GM12801 (cell line): ENCODE measurements at regions not wholly inside any gene's neighbourhood (a gene's known extent, or its start where the extent isn't known, plus 50 kb on each side); places are given as distances from the start of the nearest gene placed in this dataset.

Source experiments
- TF ChIP-seq, protein P1 (sequence below): IDR thresholded peaks from one replicate; pipeline ENCODE4 v1.5.1; 2011; ENCODE audit warnings: control low read depth; ENCODE audit not compliant: insufficient read length; ENCODE audit errors: extremely low read depth

DNA sequence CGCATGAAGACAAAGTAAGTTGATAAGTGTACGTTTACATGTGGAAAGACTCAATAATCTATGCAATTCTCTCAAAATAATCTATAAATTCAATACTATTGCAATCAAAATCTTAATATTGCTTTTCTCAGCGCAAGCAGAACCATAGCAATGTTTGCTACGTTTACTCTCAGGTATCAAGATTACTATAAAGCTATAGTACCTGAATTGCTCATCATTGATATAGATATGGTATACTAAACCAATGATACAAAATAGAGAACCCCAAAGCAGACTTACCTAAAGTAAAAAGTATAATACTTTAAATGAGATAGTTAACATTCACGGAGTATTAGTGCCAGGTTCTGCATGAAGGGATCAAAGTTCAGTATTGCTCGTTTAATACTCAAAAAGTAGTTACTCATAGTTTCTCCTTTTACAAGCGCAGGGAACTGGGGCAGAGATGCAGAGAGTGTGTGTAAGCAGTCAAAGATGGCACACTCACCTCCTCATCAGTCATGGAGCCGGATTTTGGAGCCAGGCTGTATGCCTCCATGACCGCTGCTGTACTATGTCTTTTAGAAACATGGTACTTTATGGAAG lies 391.0 kb upstream of the ID2 start:
- TF ChIP-seq, protein P1, sequence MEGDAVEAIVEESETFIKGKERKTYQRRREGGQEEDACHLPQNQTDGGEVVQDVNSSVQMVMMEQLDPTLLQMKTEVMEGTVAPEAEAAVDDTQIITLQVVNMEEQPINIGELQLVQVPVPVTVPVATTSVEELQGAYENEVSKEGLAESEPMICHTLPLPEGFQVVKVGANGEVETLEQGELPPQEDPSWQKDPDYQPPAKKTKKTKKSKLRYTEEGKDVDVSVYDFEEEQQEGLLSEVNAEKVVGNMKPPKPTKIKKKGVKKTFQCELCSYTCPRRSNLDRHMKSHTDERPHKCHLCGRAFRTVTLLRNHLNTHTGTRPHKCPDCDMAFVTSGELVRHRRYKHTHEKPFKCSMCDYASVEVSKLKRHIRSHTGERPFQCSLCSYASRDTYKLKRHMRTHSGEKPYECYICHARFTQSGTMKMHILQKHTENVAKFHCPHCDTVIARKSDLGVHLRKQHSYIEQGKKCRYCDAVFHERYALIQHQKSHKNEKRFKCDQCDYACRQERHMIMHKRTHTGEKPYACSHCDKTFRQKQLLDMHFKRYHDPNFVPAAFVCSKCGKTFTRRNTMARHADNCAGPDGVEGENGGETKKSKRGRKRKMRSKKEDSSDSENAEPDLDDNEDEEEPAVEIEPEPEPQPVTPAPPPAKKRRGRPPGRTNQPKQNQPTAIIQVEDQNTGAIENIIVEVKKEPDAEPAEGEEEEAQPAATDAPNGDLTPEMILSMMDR = no peak

DNA sequence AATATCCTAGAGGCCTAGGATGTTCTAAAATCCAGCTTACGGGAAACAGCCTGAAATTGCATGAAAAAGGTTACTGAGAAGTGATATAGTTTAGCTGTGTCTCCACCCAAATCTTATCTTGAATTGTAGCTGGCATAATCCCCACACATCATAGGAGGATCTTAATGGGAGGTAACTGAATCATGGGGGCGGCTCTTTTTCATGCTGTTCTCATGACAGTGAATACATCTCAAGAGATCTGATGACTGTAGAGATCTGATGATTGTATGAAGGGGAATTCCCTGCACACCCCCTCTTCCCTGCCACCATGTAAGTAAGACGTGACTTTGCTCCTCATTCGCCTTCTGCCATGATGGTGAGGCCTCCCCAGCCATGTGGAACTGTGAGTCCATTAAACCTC lies 385.6 kb upstream of the ID2 start:
- TF ChIP-seq, protein P1 = no peak

DNA sequence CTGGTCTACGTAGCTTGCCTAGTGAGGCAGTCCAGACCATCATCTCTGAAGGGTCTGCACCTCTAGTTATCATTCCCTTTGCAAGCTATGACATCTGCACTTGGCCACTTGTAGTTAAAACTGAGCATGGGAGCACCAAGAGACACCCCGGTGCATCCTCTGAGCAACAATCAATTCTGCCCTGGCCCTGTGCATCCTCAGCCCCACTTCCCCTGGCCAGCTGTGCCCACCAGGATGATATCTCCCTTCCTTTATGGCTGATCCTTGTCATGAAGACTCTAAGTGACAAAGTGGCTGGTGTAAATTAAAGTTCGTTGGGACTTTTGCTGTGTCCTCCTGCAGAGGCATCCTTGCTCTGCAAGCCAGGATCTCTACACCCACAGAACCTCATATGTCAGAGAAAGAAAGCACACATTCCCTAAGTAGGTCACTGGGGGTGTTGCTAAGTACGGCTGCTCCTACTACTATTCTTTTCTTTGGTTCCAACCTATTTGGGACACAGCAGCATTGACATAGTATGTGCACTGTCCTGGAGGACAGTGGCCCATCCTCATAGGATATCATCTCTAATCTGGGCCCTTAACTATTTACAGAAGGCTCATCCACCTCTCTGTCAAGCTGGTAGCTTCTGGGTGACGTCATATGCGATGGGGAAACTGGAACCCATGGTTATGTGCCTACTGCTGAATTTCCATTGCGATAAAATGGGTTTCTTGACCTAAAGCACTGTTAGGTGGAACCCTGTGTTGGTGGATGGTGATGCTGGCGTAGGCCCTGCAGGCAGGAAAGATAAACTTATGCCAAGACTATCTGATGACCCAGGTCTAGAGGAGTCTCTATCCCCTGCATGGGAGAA lies 384.3 kb upstream of the ID2 start:
- TF ChIP-seq, protein P1 = no peak

DNA sequence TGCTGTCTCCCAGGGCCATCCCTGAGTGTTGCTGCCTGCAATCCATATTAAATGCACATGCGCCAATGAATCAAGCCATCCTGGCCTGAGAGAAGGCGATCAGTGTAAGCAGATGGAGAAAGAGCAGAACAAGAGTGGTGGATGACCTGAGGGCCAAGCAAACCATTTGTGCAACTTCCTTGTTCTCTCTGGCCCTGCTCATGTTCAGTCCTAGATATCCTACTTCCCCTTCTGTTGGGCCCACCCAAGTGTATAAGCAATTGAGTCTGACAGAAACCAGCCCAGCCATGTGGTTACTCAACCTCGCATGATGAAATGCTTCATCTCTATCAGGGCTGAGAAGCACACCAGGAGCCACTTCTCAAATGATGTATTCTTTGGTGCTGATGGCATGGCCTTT lies 383.1 kb upstream of the ID2 start:
- TF ChIP-seq, protein P1 = no peak

DNA sequence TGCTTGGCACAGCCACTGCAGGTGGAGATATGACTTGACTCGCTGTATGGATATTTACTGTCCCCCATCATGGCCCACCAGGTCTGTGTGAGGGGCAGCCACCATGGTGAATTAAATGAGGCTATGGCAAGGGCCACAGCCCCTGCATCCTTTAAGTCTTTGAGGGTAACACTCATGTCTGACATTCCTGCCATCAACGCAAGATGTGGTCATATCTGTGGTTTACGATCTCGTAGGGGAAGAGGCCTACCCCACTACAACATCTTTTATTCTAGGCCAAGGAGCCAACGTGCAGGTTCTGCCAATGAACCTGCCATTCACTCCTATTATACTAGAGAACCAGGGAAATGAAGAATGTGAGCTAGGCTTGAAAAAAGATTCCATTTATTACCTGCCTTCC lies 381.6 kb upstream of the ID2 start:
- TF ChIP-seq, protein P1 = no peak

DNA sequence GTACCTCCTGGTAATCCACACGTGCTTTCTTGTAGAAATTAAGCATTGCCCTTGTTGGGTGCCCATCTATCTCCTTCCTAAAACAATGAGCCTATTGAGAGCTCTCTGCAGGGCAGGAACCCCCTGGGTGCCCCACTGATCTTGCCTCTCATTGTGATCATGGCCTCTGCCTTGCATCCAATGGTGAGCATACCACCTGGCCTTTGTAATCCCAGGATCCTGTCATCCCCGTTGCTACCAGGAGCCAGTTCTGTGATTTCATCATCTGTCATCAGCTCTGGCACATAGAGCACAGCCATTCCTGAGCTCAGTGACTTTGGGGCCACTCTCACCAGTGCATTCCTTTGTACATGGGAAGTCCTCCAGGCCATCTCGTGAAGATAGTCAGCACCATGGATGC lies 381.0 kb upstream of the ID2 start:
- TF ChIP-seq, protein P1 = no peak

DNA sequence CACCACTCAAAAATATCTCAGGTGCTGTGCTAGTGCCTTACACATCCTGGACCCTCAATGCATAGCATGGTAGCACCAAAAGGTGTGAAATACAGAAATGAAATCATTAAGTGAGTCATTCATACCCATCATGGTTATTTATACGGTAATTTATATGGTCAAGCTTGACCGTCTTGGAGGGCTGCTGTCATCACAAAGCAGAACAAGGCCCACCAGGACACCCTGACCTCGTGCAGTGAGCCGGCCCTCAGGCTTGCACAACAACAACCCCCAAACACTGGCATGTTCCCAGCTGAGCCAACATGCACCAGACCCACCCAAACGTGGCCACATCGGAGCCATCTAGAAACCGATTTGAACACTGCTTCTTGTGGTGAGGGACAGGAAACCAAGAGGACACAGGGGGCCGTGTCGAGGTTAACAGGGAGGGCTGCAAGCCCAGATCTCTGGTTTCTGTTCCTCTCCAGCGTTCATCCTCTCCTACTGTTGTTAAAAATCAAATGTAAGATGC lies 378.5 kb upstream of the ID2 start:
- TF ChIP-seq, protein P1 = no peak
